HCT116 (cell line): ENCODE measurements at regions not wholly inside any gene's neighbourhood (a gene's known extent, or its start where the extent isn't known, plus 50 kb on each side); places are given as distances from the start of the nearest gene placed in this dataset.

Source experiments
- ATAC-seq: fragments of 200-7000 bp; cut with Tn5 transposase; 2 replicates; pipeline ENCODE4 v1.9.1; 2020; ENCODE audit warnings: mild to moderate bottlenecking, moderate library complexity
- BruUV-seq: library from RNA; stranded (reverse); fragments of 400-500 nt; replicated peaks from 2 replicates; lab custom pipeline; 2021; lab: Mats Ljungman, UMichigan
- CTCF ChIA-PET: fragments of 300-600 bp; sonication (Branson Sonifier 250); formaldehyde crosslinking; loops from one replicate; lab custom pipeline; 2021; ENCODE audit warnings: antibody characterized with exemption; lab: Charles Lee
- POLR2A ChIA-PET: fragments of 300-600, 350-600 bp; sonication (Branson Sonifier 250); formaldehyde crosslinking; loops from one replicate; lab custom pipeline; 2021; ENCODE audit warnings: antibody characterized with exemption; lab: Charles Lee
- RAD21 ChIA-PET, 2 experiments: fragments of 300-600 bp; sonication (Branson Sonifier 250); formaldehyde crosslinking; loops; one replicate each; lab custom pipeline; 2023; ENCODE audit warnings: low total read pairs in 2 of 2; ENCODE audit not compliant: uncharacterized antibody in 2 of 2, unreplicated experiment in 2 of 2, low non-redundant PET in 1 of 2; lab: Charles Lee
- DNase-seq: peaks from one replicate; pipeline ENCODE4 v3.0.0-alpha.2; 2010; ENCODE audit warnings: low read depth, low spot score
- H2AFZ ChIP-seq: fragments of 200-600 bp; shearing (Covaris generic), sonication (generic); 2 replicates; pipeline ENCODE4 v1.6.1; 2017; ENCODE audit warnings: low read depth, mixed run types, mixed read lengths, antibody characterized with exemption, low read length; ENCODE audit not compliant: poor library complexity, severe bottlenecking
- H3K27ac ChIP-seq: 2 replicates; pipeline ENCODE4 v1.5.1; 2012; ENCODE audit warnings: low read depth, low read length
- H3K27me3 ChIP-seq: fragments of 200-600 bp; sonication (generic); 2 replicates; pipeline ENCODE4 v1.6.1; 2016; ENCODE audit warnings: mixed run types, low read length, mixed read lengths; ENCODE audit not compliant: insufficient read depth
- H3K36me3 ChIP-seq, 2 experiments: fragments of 200-500 bp in 1 of 2; fragments of 200-600 bp in 1 of 2; sonication (Bioruptor generic) in 1 of 2; sonication (generic) in 1 of 2; 2 replicates each; pipeline versions ENCODE4 v1.5.1 to v1.6.1; 2014 to 2016; ENCODE audit warnings: low read length in 2 of 2, inconsistent platforms in 1 of 2, mixed read lengths in 1 of 2, mixed run types in 1 of 2; ENCODE audit not compliant: insufficient read depth in 2 of 2, control insufficient read depth in 1 of 2
- H3K4me1 ChIP-seq, 2 experiments: fragments of 200-600 bp in 1 of 2; sonication (generic) in 1 of 2; 2 replicates each; pipeline versions ENCODE4 v1.5.1 to v1.6.1; 2012 to 2017; ENCODE audit warnings: low read length in 2 of 2, inconsistent platforms in 1 of 2, mild to moderate bottlenecking in 1 of 2, mixed read lengths in 1 of 2, mixed run types in 1 of 2, moderate library complexity in 1 of 2; ENCODE audit not compliant: insufficient read depth in 2 of 2, control insufficient read depth in 1 of 2
- H3K4me2 ChIP-seq: fragments of 200-600 bp; sonication (generic); 2 replicates; pipeline ENCODE4 v1.6.1; 2017; ENCODE audit warnings: mixed run types, low read length, mixed read lengths
- H3K4me3 ChIP-seq, 2 experiments: fragments of 200-600 bp in 1 of 2; sonication (generic) in 1 of 2; replicated peaks in 1 of 2; 2 replicates each; pipeline ENCODE4 v1.5.1; 2011 to 2016; ENCODE audit warnings: low read length in 2 of 2, control low read depth in 1 of 2, low read depth in 1 of 2, mild to moderate bottlenecking in 1 of 2, mixed read lengths in 1 of 2, mixed run types in 1 of 2
- H3K79me2 ChIP-seq: fragments of 200-600 bp; sonication (generic); 2 replicates; pipeline ENCODE4 v1.6.1; 2017; ENCODE audit warnings: mild to moderate bottlenecking, mixed run types, low read length, moderate library complexity, mixed read lengths; ENCODE audit not compliant: insufficient read depth
- H3K9ac ChIP-seq: fragments of 200-600 bp; sonication (generic); 2 replicates; pipeline ENCODE4 v1.6.1; 2016; ENCODE audit warnings: low read length, mixed read lengths
- H3K9me2 ChIP-seq: fragments of 200-600 bp; sonication (generic), shearing (Covaris generic); 2 replicates; pipeline ENCODE4 v1.6.1; 2017; ENCODE audit warnings: mixed run types, mild to moderate bottlenecking, moderate library complexity; ENCODE audit not compliant: insufficient read depth
- H3K9me3 ChIP-seq, 2 experiments: fragments of 200-500 bp in 1 of 2; fragments of 200-600 bp in 1 of 2; sonication (Bioruptor generic) in 1 of 2; sonication (generic) in 1 of 2; 2 replicates each; pipeline ENCODE4 v1.6.1; 2014 to 2017; ENCODE audit warnings: low read length in 2 of 2, mixed read lengths in 2 of 2, inconsistent platforms in 1 of 2, low read depth in 1 of 2, mild to moderate bottlenecking in 1 of 2, mixed run types in 1 of 2, moderate library complexity in 1 of 2; ENCODE audit not compliant: control insufficient read depth in 1 of 2, insufficient read depth in 1 of 2
- H4K20me1 ChIP-seq: fragments of 200-600 bp; sonication (generic), shearing (Covaris generic); 2 replicates; pipeline ENCODE4 v1.6.1; 2017; ENCODE audit warnings: mixed run types, mild to moderate bottlenecking, moderate library complexity; ENCODE audit not compliant: insufficient read depth
- EGR1 ChIP-seq: IDR thresholded peaks from 2 replicates; pipeline ENCODE4 v1.6.1; 2012; ENCODE audit warnings: low read depth
- EZH2phosphoT487 ChIP-seq: fragments of 200-600 bp; IDR thresholded peaks from 2 replicates; pipeline ENCODE4 v1.6.1; 2018; ENCODE audit warnings: antibody characterized with exemption, borderline replicate concordance
- MAX ChIP-seq: IDR thresholded peaks from 2 replicates; pipeline ENCODE4 v1.6.1; 2012
- POLR2A ChIP-seq: IDR thresholded peaks from 2 replicates; pipeline ENCODE4 v1.7.0; 2011; ENCODE audit warnings: borderline replicate concordance; ENCODE audit not compliant: insufficient read depth, insufficient read length; ENCODE audit errors: extremely low read depth
- SRF ChIP-seq: IDR thresholded peaks from 2 replicates; pipeline ENCODE4 v1.6.1; 2012; ENCODE audit warnings: low read depth
- YY1 ChIP-seq: IDR thresholded peaks from 2 replicates; pipeline ENCODE4 v1.6.1; 2011; ENCODE audit warnings: low read length, low read depth, moderate library complexity, mild to moderate bottlenecking; ENCODE audit not compliant: insufficient replicate concordance; ENCODE audit errors: extremely low read depth
- ZNF274 ChIP-seq: fragments of 200-500 bp; sonication (Bioruptor generic); IDR thresholded peaks from 2 replicates; pipeline ENCODE4 v1.6.1; 2014; ENCODE audit warnings: mild to moderate bottlenecking, low read depth, low read length, inconsistent platforms
- intact Hi-C: fragments of 100-400 bp; cut with micrococcal nuclease; formaldehyde crosslinking; loops from 2 replicates; pipeline ENCODE4 v1.10.0; 2022

DNA sequence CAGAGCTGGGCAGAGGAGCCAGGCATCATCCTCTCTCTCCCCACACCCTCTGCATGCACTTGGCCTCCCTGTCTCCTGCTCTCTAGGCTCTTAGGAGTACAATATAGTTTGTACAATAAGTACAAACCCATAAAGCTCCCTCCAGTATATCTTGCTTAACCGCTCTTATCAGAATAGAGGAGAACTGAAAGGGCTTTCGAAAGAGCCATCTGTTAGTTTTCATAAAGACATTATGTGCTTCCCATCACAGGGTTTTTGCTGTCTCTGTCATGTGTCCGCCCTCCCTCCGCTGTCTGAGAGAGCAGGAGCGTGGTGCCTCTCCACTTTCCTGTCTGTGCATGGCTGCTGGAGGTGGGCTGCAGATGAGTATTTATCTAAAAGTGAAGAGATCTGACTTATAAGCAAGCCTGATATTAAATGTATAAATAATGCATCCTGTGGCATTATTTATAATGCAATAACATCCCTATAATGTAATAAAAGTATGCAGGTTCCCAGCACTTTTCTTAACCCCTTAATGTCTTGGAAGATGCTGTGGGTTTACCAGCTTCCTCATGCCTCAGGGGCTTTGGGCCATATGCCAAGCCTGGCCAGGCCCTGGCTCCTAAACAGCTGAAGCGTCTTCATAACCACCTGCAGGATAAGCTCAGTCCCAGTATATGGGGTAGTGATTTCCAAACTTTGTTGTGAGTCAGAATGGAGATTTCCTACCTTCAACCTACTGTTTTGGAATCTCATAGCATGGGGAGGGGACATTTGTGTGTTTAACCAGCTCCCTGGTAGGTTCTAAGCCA, 297.1 kb downstream of the DHX35 start:
- H3K9me3 ChIP-seq: no peaks in the 10 kb centered on the region
- DNase-seq (no peak), ATAC-seq (no peak)
- H3K4me1 ChIP-seq: no peaks in the 10 kb centered on the region
- no TSS peak for BruUV-seq
- H3K9me2 ChIP-seq: no peaks in the 10 kb centered on the region
- H3K79me2 ChIP-seq: no peaks in the 10 kb centered on the region
- no peak overlapping the region for H3K27ac ChIP-seq
- no peak overlapping the region for H3K4me3 ChIP-seq
- H2AFZ ChIP-seq: no peak overlapping the region
- ChIA-PET CTCF (no interaction called here), POLR2A (no interaction called here), RAD21 (no interaction called here)
- no peaks in the 10 kb centered on the region for H4K20me1 ChIP-seq
- no peak overlapping the region for H3K9ac ChIP-seq
- TF ChIP-seq YY1 (no peak), SRF (no peak), EGR1 (no peak), EZH2phosphoT487 (no peak), MAX (no peak)
- H3K36me3 ChIP-seq: no peaks in the 10 kb centered on the region
- H3K27me3 ChIP-seq: no peaks in the 10 kb centered on the region
- intact Hi-C loops: no loop called here
- no peak overlapping the region for H3K4me2 ChIP-seq

DNA sequence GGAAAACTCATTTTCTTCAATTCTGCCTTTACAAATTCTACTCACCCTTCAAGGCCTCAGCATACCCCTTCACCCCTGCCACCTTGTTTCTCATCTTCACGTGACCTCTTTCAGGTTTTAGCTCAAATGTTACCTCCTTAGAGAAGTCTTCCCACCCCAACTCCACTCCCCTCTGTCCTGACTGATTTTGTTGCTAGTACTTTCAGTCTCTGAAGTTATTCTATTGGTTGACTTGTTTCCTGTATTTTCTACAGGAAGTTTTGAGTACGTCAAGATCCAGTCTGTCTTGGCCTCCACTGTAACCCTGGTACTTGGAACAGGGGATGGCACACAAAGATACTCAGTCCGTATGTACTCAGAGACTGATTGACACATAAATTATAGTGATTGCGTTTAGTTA, 296.1 kb downstream of the DHX35 start:
- no peaks in the 10 kb centered on the region for H3K4me1 ChIP-seq
- CTCF ChIA-PET: no interaction called here
- RAD21 ChIA-PET: no interaction called here

More for the DNA sequence above, 296.1 kb downstream of the DHX35 start:
- H3K9me3 ChIP-seq: no peaks in the 10 kb centered on the region
- H3K4me2 ChIP-seq: no peak overlapping the region
- H3K27ac ChIP-seq: no peak overlapping the region
- no peak overlapping the region for H2AFZ ChIP-seq
- H3K9me2 ChIP-seq: no peaks in the 10 kb centered on the region
- intact Hi-C loops: no loop called here
- DNase-seq (no peak), ATAC-seq (no peak)
- no peaks in the 10 kb centered on the region for H3K79me2 ChIP-seq
- H3K9ac ChIP-seq: no peak overlapping the region
- H3K27me3 ChIP-seq: no peaks in the 10 kb centered on the region
- POLR2A ChIA-PET: no interaction called here
- H4K20me1 ChIP-seq: no peaks in the 10 kb centered on the region
- TF ChIP-seq ZNF274: no peak
- no peak for TF ChIP-seq POLR2A
- TF ChIP-seq, all 23 proteins: peak for 0
- Histone ChIP-seq H3K36me3 (no peaks in the 10 kb centered on the region), H3K4me3 (no peak overlapping the region)
- BruUV-seq: no TSS peak
